ENCODE measurements at regions not wholly inside any gene's neighbourhood (a gene's known extent, or its start where the extent isn't known, plus 50 kb on each side); places are given as distances from the start of the nearest gene placed in this dataset.

DNA sequence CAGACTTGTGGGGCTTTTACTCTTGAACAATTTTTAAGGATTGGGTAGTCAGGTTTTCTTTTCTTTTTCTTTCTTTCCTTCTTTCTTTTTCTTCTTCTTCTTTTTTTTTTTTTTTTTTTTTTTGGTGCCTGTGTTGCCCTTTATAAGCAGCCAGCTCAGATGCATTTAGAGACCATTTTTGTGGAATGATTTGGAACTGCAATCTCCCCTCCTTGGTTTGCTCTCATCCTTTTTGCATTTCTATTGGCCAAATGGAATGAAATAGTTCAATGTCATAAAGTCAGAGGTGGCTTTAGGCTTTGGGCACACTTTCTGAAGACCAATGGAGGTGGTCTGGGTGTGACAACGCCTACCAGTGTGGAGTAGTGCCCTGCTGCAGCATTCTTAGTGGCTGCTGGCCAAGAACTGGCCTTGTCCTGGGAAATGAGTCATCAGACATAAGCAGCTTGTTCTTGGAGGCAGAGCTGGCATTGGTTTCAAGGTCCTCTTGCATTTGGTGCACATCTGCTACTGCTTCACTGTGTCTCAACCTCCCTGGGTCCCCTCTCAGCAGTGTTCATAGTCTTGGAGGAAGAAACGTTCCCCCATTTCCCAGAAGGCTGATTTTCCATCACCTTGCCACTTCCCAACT lies 84.5 kb downstream of the CT47B1 start:
- TF ChIP-seq, protein P1, sequence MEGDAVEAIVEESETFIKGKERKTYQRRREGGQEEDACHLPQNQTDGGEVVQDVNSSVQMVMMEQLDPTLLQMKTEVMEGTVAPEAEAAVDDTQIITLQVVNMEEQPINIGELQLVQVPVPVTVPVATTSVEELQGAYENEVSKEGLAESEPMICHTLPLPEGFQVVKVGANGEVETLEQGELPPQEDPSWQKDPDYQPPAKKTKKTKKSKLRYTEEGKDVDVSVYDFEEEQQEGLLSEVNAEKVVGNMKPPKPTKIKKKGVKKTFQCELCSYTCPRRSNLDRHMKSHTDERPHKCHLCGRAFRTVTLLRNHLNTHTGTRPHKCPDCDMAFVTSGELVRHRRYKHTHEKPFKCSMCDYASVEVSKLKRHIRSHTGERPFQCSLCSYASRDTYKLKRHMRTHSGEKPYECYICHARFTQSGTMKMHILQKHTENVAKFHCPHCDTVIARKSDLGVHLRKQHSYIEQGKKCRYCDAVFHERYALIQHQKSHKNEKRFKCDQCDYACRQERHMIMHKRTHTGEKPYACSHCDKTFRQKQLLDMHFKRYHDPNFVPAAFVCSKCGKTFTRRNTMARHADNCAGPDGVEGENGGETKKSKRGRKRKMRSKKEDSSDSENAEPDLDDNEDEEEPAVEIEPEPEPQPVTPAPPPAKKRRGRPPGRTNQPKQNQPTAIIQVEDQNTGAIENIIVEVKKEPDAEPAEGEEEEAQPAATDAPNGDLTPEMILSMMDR (IDR thresholded peaks at IDR 0.05) = no peak
- TF ChIP-seq POLR2A (IDR thresholded peaks at IDR 0.05) = no peak
